HG03103 (cell line): ENCODE measurements at regions not wholly inside any gene's neighbourhood (a gene's known extent, or its start where the extent isn't known, plus 50 kb on each side); places are given as distances from the start of the nearest gene placed in this dataset.

ENCODE experiments used
- ATAC-seq: cut with Tn5 transposase; IDR thresholded peaks from one replicate; pipeline ENCODE4 v1.9.1; 2021; ENCODE audit warnings: low read depth; ENCODE audit not compliant: unreplicated experiment

DNA sequence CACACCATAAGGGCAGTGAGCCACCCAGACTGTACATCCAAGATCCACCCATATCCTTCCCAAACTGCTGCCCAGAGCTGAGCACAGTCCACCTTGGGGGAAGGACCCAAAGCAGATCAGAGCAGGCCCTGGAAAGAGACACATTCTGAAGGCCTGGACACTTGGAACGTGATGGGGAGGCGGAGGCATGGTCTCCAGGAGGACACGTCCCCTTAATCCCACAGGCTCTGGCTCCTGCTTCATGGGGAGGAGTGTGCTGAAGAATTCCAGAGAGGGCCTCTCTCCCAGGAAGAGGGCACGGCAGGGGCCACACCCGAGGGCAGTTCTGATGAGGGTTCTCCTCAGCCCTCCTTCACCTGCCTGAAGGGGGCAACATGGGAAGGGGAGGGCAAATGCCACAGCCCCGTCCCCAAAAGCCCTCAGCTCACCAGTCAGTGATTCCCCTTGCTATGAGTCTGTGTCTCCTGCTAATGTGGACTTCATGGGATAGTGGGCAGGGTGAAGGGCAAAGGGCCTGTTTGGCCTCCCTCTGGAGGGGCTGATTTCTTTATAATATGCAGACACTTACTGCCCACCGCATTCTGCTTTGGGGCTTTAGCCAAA lies 276.8 kb downstream of the ENC1 start:
- no peak for ATAC-seq

DNA sequence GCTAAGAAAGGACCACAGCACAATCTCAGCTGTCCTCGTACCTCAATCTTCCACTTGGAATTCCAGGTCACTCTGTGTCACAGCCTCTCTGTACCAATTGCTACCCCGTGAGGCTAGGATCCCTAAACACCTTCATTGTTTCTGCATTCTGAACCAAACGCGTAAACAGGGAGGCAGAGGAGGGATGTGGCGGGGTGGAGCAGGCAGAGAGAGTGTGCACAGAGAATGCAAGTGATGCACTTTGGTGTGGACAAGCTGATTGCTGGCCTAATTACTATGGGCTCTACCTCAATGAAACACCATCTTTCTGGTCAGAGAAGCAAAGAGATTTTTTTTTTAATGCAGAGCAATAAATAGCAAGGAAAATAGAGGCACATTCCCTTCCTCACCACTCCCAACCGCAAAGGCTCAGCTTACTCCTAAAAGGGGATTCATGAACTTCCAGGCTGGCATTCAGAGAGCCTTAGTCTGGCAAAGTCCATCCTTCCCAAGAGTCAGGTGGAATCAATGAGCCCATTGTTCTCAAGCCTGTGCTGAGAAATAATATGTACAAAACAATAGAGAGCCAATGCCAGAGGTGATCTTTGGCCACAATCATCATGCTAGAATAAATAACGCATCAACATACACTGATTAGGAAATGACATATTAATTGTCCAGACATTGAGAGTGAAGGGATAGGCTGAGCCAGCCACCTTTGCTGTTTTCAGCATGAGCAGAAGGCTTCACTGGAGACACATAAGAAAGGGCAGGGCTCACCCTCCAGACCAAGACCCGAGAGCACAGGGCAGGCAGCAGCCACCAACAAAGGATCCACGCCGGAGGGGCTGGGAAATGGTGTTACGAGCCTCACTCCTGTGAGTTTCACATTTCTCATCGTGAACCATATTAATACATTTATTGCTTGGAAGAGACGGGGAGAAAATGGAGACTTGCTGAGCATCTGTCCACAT lies 278.8 kb downstream of the ENC1 start:
- no peak for ATAC-seq

DNA sequence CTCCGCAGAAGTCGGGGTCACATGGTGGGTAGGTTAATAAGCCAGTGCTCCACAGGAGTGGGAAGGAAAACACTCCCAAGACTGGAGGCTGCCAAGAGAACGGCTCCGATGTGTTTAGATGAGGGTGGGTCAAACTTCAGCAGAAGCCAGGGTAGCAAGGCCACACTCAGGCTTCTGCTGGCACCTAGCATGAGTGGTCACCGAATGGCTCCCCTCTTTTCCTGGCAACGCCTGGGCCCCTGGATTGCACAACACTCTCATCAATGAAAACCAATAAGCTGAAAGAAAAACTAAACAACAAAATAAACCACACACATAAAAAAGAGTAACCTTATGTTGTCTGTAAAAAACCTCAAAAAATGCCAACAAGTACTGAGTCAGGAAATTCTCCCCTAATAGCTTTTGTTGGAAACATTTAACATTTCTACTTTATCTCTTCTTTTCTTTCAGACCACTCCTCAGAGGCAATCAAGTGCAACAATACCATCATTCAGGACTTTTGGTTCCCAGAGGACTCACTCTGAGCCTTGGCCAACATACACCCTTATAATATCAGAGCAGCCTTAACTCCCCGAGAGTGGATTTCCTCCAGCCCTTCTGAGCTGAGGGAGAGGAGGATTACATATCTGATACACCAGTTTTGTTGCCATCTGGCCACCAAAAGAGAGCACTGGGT lies 279.9 kb downstream of the ENC1 start:
- ATAC-seq: no peak

DNA sequence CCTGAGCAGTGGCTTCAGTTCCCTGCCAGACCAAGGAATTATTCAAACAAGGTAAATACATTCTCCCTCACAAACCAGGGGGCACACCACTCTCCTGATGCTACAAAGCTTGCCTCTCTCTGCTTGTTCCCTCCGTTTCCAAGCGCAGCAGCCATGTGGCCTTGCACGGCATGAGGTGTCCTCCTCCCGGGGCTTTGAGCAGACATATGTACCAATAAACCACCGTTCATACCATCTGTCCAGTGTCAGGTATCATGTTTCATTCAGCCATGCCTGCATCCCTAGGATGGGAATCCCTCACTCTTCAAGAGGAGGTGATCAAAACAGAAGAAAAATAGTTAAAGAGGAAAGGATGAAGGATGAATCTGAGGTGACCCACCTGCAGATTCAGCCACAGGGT lies 282.7 kb downstream of the ENC1 start:
- no peak for ATAC-seq

DNA sequence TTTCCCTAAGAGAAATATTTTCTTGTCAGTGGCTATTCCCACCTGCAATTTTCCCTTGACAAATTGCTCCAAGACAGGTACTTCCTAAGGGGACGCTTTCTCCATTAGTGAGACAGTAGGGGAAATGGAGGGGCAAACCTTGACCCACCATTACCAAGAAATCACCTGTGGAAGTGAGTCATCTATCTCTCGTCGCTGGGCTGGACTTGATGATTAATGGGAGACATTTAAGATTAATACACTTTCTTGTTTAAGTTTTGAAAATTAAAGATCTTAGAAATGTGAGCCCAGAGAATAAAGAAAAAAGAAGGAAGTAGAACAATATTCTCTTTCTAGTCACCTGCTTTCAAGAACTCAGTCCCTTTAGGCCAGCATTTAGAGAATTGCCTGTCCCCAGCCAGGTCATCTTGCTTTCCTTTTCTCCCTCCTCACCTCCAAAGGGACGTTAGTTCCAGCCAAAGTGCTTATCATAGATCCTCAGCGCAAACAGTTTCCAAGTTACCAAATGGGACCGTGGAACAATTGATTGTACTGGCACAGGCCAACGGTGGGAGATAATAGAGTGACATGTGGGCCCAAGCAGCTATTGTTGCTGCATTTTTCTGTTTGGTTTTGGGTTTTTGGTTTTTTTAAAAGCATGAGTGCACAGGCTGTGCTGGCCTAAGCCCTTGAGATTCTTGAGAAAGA lies 284.4 kb downstream of the ENC1 start:
- no peak for ATAC-seq

DNA sequence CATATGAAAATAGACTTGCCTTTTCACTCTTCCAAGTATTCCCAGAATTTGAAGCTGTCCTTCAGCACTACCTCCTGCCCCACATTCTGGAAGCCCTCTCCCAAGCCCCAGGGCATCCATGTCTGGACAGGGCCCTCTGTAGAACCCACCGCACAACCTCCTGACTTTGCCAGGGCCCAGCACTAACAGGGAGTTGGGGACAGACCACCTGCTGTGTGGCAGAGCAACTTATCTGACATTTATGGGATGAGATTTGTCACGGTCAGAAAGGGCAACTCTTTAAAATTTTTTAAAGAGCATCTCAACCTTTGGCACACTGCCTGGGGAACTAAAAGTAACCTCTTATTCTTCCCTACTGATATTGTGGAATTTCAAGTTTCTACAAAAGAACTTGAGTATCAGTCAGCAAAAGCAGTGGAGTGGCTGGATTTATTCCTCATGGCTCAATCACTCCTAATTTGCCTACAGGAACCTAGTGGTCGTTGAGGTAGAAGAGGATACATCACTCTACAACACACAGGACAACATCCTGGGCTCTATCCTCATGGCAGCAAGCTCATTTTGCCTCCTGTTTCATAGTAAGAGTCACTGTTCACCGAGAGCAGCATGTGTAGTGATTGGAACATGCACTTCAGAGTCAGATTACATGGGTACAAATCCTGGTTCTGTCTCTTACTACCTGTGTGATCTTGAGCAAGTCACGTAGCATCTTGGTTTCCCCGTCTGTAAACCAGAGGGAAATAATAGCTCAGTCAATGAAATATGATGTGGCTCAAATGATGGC lies 285.3 kb downstream of the ENC1 start:
- ATAC-seq: no peak

DNA sequence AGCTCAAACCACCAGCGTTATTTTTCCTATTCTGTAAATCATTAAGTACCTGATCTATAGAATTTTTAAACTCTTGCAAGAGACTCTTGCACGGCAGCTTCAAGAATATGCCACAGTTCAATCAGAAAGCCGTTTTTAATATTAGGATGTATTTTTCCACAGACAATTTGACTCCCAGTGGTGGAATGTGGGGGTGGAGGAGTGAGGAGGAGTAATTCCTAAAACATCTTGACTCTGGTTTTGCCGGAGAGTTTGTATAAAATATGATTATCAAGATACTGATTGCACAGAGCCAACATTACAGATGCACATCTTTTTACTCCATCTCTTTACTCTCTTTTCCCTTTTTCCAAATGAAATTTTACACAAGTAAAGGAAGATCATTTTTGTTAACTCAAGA lies 288.3 kb downstream of the ENC1 start:
- ATAC-seq: no peak

DNA sequence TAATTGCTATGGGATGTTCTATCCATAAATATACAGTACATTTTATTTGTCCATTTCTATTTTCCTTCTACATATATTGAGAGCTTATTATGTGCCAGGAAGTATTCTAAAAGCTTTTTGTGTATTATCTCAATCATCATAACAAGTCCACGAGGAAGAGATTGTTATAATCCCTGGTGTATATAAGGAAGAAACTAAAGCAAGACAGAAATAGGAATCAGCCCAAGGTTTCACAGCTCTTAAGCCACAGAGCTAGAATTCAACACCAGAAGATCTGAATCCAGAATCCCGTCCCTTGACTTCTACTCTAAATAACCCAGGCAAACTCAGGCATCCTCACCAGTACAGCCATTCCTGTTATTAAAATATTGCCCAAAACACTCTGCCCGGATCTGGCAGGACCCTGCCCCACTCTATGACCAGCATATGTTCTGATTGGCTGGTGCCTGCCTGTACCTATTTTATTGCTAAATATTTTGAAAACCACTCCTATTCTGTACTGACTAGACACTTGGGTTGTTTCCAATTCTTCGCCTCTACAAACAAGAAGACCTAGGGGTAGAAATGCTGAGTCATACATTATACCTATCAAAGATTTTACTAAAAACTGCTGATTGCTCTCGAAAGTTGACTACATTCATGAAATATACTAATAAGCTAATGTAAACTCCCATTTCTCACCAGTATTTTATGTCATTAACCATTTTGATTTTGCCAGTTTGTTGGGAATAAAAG lies 297.4 kb downstream of the ENC1 start:
- ATAC-seq: no peak

DNA sequence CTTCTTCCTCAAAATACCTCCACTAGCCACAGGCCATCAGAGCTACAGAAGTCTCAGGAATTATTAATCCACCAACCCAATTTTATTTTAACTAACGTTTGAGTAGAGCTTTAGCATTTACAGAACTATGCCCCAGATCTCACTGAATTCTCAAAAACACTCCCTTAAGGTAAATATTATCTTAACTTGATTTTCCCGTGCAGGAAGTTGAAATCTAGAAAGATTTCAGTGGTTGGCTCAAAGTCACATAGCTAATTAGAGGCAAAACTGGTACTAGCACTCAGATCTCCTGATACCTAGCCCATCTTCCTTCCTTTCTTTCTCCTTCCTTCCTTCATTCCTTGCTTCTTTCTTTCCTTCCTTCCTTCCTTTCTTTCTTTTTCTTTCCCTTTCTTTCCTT lies 298.3 kb downstream of the ENC1 start:
- ATAC-seq: no peak

DNA sequence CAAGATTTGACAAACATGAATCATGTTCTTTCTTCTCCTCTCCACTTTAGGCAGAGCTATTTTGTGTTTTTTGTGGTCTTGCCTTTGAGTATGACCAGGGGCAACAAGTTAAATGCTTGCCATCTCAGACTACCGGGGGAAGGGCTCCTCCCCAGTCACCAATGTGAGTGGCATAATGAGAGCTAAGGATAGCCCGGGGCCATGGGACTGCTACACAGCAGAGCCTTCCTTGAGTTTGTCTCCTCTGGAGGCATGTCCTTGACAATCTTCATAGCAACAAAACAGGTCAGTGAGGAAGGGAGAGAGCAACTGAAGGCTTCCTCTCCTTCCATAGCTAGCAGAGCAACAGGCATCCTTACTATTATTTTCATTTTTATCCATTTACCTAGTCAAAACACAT lies 299.3 kb downstream of the ENC1 start:
- no peak for ATAC-seq

DNA sequence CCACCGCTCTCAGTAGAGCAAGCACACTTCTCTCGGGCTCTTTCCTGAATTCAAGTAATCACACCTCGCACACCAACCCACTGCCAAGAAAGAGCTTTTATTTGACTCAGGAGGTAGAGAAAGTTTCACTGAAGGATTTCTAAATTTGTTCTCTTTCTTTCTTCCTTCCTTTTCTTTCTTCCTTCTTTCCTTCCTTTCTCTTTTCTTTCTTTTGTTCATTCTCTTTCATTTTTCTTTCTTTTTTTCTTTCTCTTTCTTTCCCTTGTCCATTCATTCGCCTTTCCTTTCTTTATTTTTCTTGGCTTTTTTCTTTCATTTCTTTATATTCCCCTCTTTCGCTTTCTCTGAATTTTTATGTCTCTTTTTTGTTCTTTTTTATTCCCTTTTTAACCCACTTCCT lies 300.1 kb downstream of the ENC1 start:
- no peak for ATAC-seq

DNA sequence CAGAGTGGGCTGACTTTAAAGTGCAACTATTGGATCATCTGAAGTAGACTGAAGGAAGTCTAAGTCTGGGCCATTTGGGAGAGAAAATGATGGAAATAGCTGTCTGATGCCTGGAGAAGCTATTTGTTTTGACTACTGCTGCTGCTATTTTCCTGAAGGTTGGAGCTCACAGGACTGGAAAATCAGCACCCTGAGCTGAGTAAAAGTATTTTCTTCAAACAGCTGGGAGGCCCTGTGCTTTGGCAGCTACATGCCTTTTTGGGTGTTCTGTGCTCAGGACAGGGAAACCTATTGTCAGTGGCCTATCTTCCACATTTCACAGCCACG lies 302.6 kb downstream of the ENC1 start:
- no peak for ATAC-seq

DNA sequence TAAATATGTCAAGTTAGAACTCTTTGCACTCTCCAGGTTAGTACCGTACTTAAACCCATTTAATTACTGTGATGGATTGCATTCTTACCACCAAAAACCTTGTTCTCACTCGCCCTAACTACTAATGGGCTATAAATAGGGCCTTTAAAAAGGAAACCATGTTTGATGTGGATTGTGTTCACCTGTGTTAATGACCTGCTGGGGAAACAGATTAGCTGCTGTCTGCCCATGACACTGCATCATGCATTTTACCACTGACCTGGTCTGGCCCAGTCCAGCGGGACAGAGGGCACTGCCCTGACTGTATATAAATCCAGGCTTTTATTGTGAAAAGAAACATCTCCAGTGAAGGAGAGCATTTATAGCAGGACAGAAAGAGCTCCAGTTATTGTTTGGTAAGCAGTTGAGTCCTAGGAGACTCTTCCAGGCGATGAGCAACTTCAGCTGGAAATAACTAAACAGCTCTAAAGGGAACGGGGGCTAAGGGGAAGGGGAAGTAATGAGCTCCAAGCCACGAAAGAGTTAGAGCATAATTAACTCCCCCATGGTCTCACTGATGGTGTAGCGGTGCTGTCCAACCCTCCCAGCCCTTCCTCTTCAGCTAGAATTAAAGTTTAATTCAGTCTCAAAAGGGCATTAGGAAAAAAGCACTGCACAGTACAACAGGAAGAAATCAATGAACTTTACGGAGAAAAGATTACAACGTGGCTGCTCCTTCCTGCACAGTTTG lies 303.1 kb downstream of the ENC1 start:
- ATAC-seq: no peak

DNA sequence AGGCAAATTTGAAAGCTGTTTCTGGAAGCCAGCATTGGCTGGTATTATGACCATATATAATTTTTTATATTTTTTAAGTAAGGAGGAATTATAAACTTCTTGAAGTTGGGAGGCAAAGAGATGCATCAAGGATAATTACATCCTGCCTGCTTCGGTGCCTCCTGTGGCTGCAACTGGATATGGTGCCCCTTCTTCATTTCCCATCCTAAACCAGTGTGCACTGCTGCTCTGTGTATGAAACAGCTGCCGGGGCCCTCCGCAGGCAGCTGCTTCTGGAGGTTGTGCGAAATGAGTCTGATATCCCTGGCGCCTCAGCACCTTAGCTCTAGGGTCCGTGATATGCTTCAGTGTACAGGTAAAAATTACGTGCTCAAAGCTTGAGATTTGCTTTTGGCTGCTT lies 304.2 kb downstream of the ENC1 start:
- ATAC-seq: no peak

DNA sequence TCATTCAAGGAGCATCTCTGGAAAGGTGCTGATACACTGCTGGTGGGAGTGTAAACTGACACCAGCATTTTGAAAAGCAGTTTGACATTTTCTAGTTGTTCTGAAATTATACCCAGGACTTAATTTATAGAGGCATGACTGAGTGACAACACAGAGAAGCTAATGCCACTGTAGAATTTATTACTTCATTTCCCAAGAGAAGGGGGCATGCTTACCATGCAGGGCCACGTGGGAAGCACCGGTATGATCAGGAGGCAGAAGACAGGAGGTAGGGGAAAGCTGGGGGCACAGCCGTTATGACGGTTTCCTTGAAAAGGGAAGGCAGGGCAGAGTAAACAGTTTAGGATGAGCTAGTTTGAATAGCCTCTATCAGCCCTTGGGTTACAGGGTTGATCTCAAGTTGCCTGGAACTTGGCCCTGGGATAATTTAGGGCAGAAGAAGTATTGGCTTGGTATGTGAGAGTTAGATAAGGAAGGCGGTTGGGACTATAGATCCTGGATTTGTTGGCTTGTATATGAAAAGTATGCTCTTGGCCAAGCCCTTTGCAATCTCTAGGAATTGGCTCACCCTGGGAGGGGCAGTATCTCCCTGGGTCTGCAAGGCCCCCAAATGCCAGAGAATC lies 305.7 kb downstream of the ENC1 start:
- no peak for ATAC-seq

DNA sequence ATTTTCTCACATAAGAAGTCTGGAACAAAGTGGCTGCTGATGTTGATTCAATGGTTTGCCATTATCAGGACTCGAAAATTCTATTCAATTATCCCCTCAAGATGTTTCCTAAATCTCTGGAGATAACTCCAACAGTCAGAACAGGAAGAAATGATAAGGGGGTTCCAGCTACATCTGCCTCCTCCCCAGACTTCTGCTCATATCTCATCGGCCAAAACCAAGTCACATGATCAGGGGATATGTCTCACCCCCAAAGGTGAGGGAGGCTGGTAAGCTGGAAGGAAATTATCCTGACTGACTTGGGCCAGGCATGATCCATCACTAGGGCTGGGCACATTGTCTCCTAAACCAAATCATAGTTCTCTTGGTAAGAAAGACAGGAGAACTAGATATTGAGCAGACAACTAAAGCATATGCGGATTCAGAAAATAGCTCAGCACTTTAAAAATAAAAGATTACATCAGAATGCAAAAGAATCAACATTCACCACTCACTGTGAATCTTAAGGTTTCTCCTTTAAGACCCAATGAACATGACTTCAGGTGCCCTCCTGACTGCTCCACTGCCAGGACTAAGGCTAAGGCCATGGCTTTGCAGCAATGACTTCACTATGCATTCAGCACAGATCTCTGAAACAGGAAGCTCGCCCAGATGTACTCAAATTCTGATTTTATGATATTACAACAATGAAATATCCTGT lies 306.3 kb downstream of the ENC1 start:
- ATAC-seq: no peak

DNA sequence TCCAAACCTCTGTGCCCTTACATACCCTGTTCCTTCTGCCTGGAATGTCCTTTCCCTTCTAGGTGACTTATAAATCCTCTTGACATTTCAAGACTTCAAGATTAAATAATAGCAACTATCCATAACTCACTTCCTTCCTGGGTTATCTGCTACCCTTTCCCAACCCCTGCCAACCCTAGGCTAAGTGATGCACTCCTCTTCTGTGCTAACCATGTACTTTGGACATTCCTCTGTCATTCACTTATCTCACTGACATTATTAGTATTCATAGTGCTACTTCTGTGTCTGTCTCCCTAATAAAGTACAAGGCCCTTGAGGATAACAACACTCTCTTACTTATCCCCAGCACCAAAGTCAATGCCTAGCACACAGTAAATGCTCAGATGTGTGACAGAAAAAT lies 307.1 kb downstream of the ENC1 start:
- ATAC-seq: no peak

DNA sequence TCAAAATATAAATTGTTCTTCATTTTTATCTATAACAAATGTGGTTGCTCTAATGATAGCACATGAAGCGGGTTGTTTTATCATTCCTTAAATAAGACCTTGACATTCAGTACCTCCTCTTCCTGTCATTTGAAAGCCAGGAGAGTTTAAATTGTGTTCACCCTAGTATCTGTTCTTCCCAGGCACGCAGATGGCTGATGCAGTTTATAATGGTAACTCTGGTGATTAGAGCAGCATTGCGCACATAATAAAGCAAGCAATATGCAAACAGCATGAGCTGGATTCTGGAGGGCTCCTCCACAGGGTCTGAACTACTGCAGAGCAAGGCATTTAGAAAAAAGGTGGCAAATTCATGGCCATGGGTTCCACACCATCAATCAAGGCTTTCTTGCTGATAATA lies 307.8 kb downstream of the ENC1 start:
- no peak for ATAC-seq
